Keratinocyte (primary cell): ENCODE measurements at regions not wholly inside any gene's neighbourhood (a gene's known extent, or its start where the extent isn't known, plus 50 kb on each side); places are given as distances from the start of the nearest gene placed in this dataset.

Experiments
- DNase-seq: peaks from one replicate; pipeline ENCODE4 v3.0.0-alpha.2; 2011; ENCODE audit warnings: low read depth, missing footprints, low spot score
- FAIRE-seq: peaks from 2 replicates; lab custom pipeline; 2011; peaks lifted over from hg19 to GRCh38; lab: Jason Lieb, UNC
- H2AFZ ChIP-seq: 2 replicates; pipeline ENCODE4 v1.6.0; 2012; ENCODE audit warnings: low read length, control low read depth, inconsistent platforms; ENCODE audit not compliant: control insufficient read depth
- H3K27ac ChIP-seq: 2 replicates; pipeline ENCODE4 v1.5.1; 2011; ENCODE audit warnings: low read length; ENCODE audit not compliant: control insufficient read depth, insufficient read depth
- H3K27me3 ChIP-seq: 3 replicates; pipeline ENCODE4 v1.6.0; 2011; ENCODE audit warnings: low read length; ENCODE audit not compliant: control insufficient read depth, insufficient read depth; ENCODE audit errors: extremely low read depth
- H3K36me3 ChIP-seq, 2 experiments: 2 replicates in 1 of 2; 3 replicates in 1 of 2; pipeline ENCODE4 v1.5.1; 2011; ENCODE audit warnings: low read length in 2 of 2, mild to moderate bottlenecking in 1 of 2; ENCODE audit not compliant: control insufficient read depth in 2 of 2, insufficient read depth in 2 of 2; ENCODE audit errors: extremely low read depth in 1 of 2
- H3K4me1 ChIP-seq: 3 replicates; pipeline ENCODE4 v1.5.1; 2011; ENCODE audit warnings: low read length; ENCODE audit not compliant: control insufficient read depth, insufficient read depth; ENCODE audit errors: extremely low read depth
- H3K4me2 ChIP-seq: 3 replicates; pipeline ENCODE4 v1.6.0; 2011; ENCODE audit warnings: low read depth, low read length; ENCODE audit not compliant: control insufficient read depth, insufficient read depth; ENCODE audit errors: extremely low read depth
- H3K4me3 ChIP-seq, 3 experiments: fragments of 200-600 bp in 1 of 3; sonication (generic) in 1 of 3; 2 replicates in 2 of 3; 3 replicates in 1 of 3; pipeline ENCODE4 v1.5.1; 2011 to 2016; ENCODE audit warnings: low read length in 3 of 3, mild to moderate bottlenecking in 3 of 3, control low read depth in 2 of 3, inconsistent platforms in 1 of 3, low read depth in 1 of 3, mixed read lengths in 1 of 3, mixed run types in 1 of 3, moderate library complexity in 1 of 3; ENCODE audit not compliant: control insufficient read depth in 2 of 3, insufficient read depth in 2 of 3; ENCODE audit errors: extremely low read depth in 1 of 3
- H3K79me2 ChIP-seq: 2 replicates; pipeline ENCODE4 v1.6.0; 2012; ENCODE audit warnings: low read length; ENCODE audit not compliant: control insufficient read depth, insufficient read depth
- H3K9ac ChIP-seq: 3 replicates; pipeline ENCODE4 v1.6.0; 2011; ENCODE audit warnings: low read length; ENCODE audit not compliant: control insufficient read depth, insufficient read depth; ENCODE audit errors: extremely low read depth
- H3K9me1 ChIP-seq: 3 replicates; pipeline ENCODE4 v1.6.0; 2011; ENCODE audit warnings: low read length; ENCODE audit not compliant: control insufficient read depth, insufficient read depth; ENCODE audit errors: extremely low read depth
- H3K9me3 ChIP-seq: 2 replicates; pipeline ENCODE4 v1.5.1; 2012; ENCODE audit warnings: low read depth, low read length; ENCODE audit not compliant: control insufficient read depth
- H4K20me1 ChIP-seq: 3 replicates; pipeline ENCODE4 v1.6.0; 2011; ENCODE audit warnings: low read length; ENCODE audit not compliant: control insufficient read depth, insufficient read depth; ENCODE audit errors: extremely low read depth
- CTCF ChIP-seq, 3 experiments: IDR thresholded peaks in 1 of 3; conservative IDR thresholded peaks in 1 of 3; optimal IDR thresholded peaks in 1 of 3; 2 replicates in 2 of 3; 3 replicates in 1 of 3; pipeline versions ENCODE3 to v1.5.1; 2011; ENCODE audit warnings: low read length in 3 of 3, mild to moderate bottlenecking in 3 of 3, moderate library complexity in 2 of 3, control low read depth in 1 of 3, inconsistent platforms in 1 of 3; ENCODE audit not compliant: insufficient read depth in 2 of 3; ENCODE audit errors: extremely low read depth in 1 of 3
- EZH2 ChIP-seq: IDR thresholded peaks from one replicate; pipeline ENCODE4 v1.6.1; 2012; ENCODE audit warnings: inconsistent platforms, mild to moderate bottlenecking, low read length, moderate library complexity
- dilution Hi-C: fragments of 300-500 bp; cut with MboI; formaldehyde crosslinking; loops from one replicate; pipeline ENCODE4 v1.7.0; 2020; ENCODE audit warnings: low sequenced_read_pairs; ENCODE audit not compliant: extremely low pct_ligation_motif_present

GRCh38 chr5:4855880-4856279 is 284.2 kb upstream of the ADAMTS16 start:
- Histone ChIP-seq H3K27me3 (no peaks in the 10 kb centered on the region), H3K9me3 (no peaks in the 10 kb centered on the region), H3K79me2 (no peaks in the 10 kb centered on the region), H3K4me1 (no peaks in the 10 kb centered on the region), H3K36me3 (no peaks in the 10 kb centered on the region), H3K9me1 (no peaks in the 10 kb centered on the region), H3K4me2 (no peak overlapping the region), H3K27ac (no peak overlapping the region), H2AFZ (no peak overlapping the region), H3K4me3 (no peak overlapping the region), H3K9ac (no peak overlapping the region), H4K20me1 (no peaks in the 10 kb centered on the region)
- TF ChIP-seq EZH2: no peak
- TF ChIP-seq CTCF (optimal IDR thresholded peaks at IDR 0.05 in 1 of 3, IDR thresholded peaks at IDR 0.05 in 1 of 3, conservative IDR thresholded peaks at IDR 0.05 in 1 of 3; ENCODE audit: extremely low read depth in 1 of 3, insufficient read depth in 2 of 3, low read length in 3 of 3): no peak
- FAIRE-seq: no peak
- no peak for DNase-seq
- dilution Hi-C loops: no loop called here

- Histone ChIP-seq H3K9ac (no peak overlapping the region), H2AFZ (no peak overlapping the region), H3K36me3 (no peaks in the 10 kb centered on the region), H3K79me2 (no peaks in the 10 kb centered on the region), H4K20me1 (no peaks in the 10 kb centered on the region), H3K27ac (no peak overlapping the region), H3K4me3 (no peak overlapping the region), H3K4me1 (no peaks in the 10 kb centered on the region), H3K9me3 (no peaks in the 10 kb centered on the region), H3K4me2 (no peak overlapping the region), H3K27me3 (no peaks in the 10 kb centered on the region), H3K9me1 (no peaks in the 10 kb centered on the region)
- DNase-seq (no peak), FAIRE-seq (no peak)
- no peak for TF ChIP-seq EZH2
- no peak for TF ChIP-seq CTCF (optimal IDR thresholded peaks at IDR 0.05 in 1 of 3, IDR thresholded peaks at IDR 0.05 in 1 of 3, conservative IDR thresholded peaks at IDR 0.05 in 1 of 3; ENCODE audit: extremely low read depth in 1 of 3, insufficient read depth in 2 of 3, low read length in 3 of 3)
- dilution Hi-C loops: no loop called here
These were observed 282.4 kb upstream of the ADAMTS16 start for GRCh38 chr5:4857761-4858160.
